NCI-H2196 (cell line): ENCODE measurements at regions not wholly inside any gene's neighbourhood (a gene's known extent, or its start where the extent isn't known, plus 50 kb on each side); places are given as distances from the start of the nearest gene placed in this dataset.
"Not testable (repeated sequence)": the region's sequence is repeated elsewhere in the genome, so short reads cannot be mapped to it uniquely, and the experiment has no call there.

Source experiments
- DNase-seq: peaks from one replicate; lab custom pipeline; 2025; ENCODE audit not compliant: unreplicated experiment; lab: John Stamatoyannopoulos, UW

DNA sequence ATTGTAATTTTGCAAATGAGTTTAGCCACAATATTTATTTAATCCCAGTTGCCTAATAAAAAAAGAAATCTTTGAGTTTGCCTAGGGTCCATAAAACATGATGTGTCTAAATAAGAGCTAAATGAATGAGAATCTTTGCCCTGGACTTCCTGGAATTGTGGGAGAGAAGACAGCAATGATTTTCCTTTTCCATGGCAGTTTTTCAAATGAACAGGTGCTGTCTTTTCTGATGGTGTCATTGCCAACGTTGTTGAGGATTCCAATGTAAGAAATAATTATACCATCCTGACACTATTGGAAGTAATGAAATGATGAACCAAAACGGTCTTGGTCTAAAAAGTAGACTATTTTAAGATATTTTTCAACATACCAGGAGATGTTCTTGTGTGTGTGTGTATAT lies 984.7 kb upstream of the CELF2 start:
- DNase-seq: no peak

GRCh38 chr10:10038348-10038747 lies 979.3 kb upstream of the CELF2 start:
- DNase-seq: no peak

DNA sequence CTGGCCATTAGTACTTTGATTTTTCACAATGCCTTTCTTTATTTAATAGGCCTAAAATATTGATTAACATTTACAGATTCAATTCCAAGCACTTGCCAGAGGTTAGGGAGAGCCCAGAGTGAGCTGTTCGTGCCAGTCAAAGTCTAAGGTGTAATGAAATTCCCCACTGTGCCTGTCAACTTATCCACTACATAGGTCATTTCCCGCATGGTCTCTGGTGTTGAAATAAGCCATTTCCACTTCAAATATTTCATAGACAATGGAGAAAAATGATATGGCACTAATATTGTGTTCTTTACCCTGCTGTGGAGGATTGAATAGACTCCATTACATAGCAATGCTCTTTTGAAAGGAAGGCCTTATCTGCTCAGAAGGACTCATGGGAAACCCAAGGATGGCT lies 978.1 kb upstream of the CELF2 start:
- no peak for DNase-seq

DNA sequence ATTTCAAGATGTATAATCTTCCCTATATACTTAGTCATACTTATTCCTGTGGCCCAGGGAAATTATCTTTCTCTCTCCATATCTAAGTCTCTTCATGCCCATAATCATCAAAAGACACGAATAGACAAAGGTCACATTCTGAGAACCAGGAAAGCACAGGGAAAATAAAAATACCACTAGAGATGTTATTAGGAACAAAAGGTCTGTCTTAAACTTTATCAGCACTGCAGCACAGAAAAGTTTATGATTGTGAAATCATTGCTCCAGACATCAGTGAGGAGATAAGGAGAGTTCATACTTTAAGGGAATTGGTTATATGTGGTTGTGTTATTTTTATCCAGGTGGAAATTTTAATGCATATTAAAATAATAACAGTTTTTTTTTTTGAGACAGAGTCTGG lies 974.6 kb upstream of the CELF2 start:
- DNase-seq: no peak

DNA sequence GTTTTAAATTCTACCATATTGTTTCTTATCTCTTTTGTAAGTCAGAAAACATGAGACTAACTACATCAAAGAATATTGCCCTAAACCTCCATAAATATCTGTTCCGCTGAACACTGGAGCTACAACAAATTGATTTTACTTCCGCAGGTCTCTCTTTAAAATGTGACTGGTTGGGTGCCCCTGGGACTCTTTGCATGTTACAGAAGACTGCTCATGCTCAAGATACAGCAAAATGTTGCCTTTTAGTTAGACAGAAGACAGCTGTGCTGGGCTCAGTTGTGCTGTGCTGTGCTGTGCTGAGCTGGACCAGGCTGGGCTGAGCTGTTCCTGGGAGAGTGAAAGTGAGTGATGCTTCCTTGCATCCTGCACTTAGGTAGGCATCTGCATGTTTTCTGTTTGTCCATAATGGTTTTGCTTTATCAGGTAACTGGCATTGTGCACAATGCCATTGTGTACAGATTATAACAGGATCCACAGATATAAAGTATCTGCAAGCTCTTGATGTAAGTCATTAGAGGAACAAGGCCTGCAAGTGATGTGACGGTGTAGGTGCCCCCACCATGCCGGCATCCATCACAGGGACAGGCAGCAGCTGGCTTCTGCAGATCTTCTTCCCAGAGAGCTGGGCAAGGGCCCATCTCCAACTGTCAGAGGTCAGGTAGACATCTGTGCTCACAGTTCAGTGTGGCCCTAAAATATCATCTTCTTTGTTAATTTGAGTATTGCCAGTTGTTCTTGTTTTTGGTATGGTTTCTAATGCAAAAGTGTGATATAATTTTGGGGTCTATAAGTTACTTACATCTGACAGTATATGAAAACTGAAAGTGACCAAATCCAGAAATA lies 972.5 kb upstream of the CELF2 start:
- no peak for DNase-seq

DNA sequence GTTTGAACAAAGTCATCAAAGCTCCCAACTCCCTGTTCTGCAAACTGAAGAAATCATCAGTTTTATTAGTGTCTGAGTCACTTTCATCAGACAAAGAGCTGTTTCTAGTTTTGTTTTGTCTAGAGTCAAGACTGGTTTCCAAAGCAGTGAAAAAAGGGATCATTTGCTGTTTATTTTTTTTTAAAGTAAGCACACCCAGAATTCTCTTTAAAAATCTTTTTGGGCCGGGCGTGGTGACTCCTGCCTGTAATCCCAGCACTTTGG lies 972.0 kb upstream of the CELF2 start:
- no peak for DNase-seq

GRCh38 chr10:10047426-10047825 lies 970.2 kb upstream of the CELF2 start:
- no peak for DNase-seq

- no peak for DNase-seq
These were observed 964.6 kb upstream of the CELF2 start for GRCh38 chr10:10053051-10053450.

- DNase-seq: no peak
These were observed 963.2 kb upstream of the CELF2 start for GRCh38 chr10:10054466-10054865.

- no peak for DNase-seq
These were observed 961.8 kb upstream of the CELF2 start for GRCh38 chr10:10055656-10056442.

DNA sequence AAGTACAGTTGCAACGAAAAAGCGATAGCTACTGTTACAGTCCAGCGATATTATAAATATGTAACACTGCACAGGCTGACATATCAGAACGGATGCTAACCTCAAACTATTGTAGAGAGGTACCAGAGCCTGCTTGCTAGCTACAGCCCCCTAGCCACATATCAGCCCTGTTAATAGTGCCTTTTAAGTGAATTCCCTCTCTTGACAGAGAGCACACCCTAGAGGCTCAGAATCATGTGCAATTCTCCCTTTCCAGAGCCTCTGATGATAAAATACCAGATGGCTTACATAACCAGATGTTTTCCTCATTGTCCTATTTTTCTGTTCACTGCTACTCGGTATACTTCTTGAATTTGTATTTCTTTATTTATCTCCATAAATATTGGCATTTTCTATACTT lies 960.7 kb upstream of the CELF2 start:
- no peak for DNase-seq

DNA sequence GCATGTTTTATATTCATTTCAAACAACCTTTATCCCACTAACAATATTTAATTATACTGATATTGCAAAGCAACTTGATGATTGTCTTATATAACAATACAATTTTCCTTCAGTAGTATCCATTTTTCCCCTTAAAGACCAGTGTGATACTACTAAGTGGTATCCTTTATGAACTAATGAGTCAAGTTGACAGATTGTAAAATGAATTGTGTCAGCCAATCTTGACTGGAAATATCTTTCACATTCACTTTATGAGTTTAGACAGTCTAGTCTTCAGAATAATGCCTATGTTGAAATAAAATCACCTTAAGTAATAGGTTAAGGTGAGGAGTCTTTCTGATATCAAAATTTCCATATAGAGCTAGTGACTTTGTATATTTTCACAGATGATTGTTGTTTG lies 950.0 kb upstream of the CELF2 start:
- no peak for DNase-seq

GRCh38 chr10:10074847-10075246 lies 942.8 kb upstream of the CELF2 start:
- DNase-seq: not testable (repeated sequence)

GRCh38 chr10:10078446-10078845 lies 939.2 kb upstream of the CELF2 start:
- no peak for DNase-seq

DNA sequence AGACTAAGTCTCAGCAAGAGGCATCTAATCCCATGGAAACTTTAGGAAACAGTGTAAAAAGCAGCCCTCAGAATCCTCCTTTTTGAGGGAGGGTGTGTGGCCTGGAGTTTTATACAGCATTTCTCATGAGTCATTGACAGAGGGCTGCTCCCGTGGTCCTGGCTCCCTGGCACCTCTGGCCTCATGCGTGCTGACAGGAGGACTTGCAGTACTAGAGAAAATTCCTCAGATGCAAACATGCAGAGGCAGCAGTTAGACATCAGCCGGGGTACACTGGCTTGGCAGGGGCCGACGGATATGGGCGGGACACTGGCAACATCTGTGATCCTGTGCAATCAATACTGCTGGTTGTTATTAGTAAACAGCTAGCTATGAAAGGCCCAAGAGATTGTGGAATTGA lies 925.1 kb upstream of the CELF2 start:
- no peak for DNase-seq

GRCh38 chr10:10093021-10093420 lies 924.7 kb upstream of the CELF2 start:
- no peak for DNase-seq

DNA sequence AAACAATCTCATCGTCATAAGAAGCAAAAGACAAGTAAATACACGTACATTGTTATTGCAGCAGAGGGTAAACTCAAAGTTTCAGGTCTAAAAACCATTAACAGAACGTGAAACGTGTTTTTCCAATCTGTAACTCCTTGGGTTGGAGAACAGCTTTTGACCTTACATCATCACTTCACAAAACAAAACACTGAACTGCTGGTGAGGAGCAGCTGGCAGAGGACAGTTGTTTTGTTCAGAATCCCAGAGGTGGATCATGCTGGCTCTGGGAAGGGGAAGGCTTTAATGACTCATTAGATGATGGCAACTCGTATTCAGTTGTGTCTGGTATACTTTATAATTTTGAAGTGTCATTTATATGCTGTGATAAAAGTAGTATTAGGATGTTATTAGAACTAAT lies 923.0 kb upstream of the CELF2 start:
- no peak for DNase-seq

GRCh38 chr10:10096296-10096695 lies 921.4 kb upstream of the CELF2 start:
- DNase-seq: no peak

DNA sequence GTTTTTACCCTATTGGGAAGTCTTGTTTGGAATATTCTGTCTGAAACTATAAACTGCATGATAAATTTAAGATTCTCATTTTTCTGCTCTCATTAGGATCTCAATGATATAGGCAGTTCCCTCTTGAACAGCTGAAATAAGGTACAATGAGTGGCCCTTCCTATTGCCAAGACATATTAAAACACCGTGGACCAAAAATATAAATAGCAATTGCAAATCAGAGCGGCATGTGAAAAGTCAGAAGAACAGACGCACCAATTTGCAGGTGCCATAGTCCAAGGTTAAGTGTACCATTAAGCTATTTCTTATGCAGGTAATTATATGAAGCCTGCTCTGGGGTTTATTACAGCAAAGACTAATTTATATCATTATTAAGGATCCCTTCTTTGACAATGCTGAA lies 920.8 kb upstream of the CELF2 start:
- no peak for DNase-seq

DNA sequence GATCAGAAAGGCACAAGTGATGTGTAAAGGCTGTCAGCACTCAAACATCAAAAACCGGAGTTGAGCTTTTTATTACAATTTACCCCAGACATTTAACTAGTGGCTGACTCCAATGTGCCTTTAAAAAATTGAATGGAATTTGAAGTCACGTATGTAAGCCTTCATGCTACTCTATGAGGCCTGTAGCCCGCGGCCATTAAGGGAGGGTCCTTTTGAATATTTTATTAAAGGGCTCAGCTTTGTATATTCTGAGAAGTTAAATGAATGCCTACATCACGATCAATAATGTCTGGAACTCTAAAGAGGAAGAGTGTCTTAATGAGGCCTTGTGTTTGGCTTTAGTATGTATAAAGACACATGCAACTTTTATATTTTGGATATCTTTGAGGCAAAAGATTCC lies 916.6 kb upstream of the CELF2 start:
- no peak for DNase-seq

- no peak for DNase-seq
These were observed 906.7 kb upstream of the CELF2 start for GRCh38 chr10:10110844-10111490.

DNA sequence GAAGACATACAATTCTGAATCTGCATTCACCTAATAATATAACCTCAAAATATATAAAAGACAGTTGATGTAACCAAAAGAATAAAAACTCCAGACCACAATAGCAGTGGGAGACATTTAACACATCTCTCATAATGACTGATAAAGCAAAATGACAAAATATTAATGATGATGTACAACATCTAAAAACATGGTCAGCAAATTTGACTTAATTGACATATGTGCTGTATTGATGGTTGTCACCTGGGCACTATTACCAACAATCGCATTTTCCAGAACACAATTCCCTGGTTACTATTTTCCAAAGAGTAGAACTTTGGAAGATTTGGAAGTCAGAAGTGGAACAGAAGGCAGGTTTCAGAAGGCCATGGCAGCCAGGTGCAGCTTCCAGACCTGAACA lies 899.5 kb upstream of the CELF2 start:
- no peak for DNase-seq
